IMR-90 (cell line): ENCODE measurements at regions not wholly inside any gene's neighbourhood (a gene's known extent, or its start where the extent isn't known, plus 50 kb on each side); places are given as distances from the start of the nearest gene placed in this dataset.
A peak's percentile ranks its signal among the peaks of the same experiment; 100 is the strongest.

Source experiments
- BHLHE40 ChIP-seq: fragments of 150-350 bp; IDR thresholded peaks from 2 replicates; pipeline ENCODE4 v1.6.1; 2016; ENCODE audit warnings: mild to moderate bottlenecking, low read depth, low read length
- CEBPB ChIP-seq: IDR thresholded peaks from 2 replicates; pipeline ENCODE4 v1.6.1; 2012; ENCODE audit warnings: low read depth, low read length, improper control_type of control experiment
- CHD1 ChIP-seq: IDR thresholded peaks from 2 replicates; pipeline ENCODE4 v1.6.1; 2012; ENCODE audit warnings: low read depth, low read length, improper control_type of control experiment
- MXI1 ChIP-seq: IDR thresholded peaks from 2 replicates; pipeline ENCODE4 v1.6.1; 2012; ENCODE audit warnings: low read depth, mild to moderate bottlenecking, low read length, moderate library complexity, borderline replicate concordance
- POLR2A ChIP-seq: IDR thresholded peaks from 2 replicates; pipeline ENCODE4 v1.6.1; 2012; ENCODE audit warnings: mild to moderate bottlenecking, low read depth, low read length
- RCOR1 ChIP-seq: IDR thresholded peaks from 2 replicates; pipeline ENCODE4 v1.6.1; 2012; ENCODE audit warnings: mild to moderate bottlenecking, low read length, improper control_type of control experiment; ENCODE audit not compliant: insufficient replicate concordance
- RFX5 ChIP-seq: IDR thresholded peaks from 2 replicates; pipeline ENCODE4 v1.8.0; 2012; ENCODE audit warnings: low read depth, mild to moderate bottlenecking, low read length, moderate library complexity
- SMC3 ChIP-seq: fragments of 150-350 bp; IDR thresholded peaks from 2 replicates; pipeline ENCODE4 v1.6.1; 2016; ENCODE audit warnings: low read depth, mild to moderate bottlenecking, antibody characterized with exemption, low read length, moderate library complexity
- TF ChIP-seq, protein P1 (sequence below): conservative IDR thresholded peaks from 2 replicates; pipeline ENCODE4 v1.5.1; 2012; ENCODE audit warnings: mild to moderate bottlenecking, low read depth, low read length, improper control_type of control experiment
- TF ChIP-seq, protein P2 (sequence below): fragments of 150-350 bp; IDR thresholded peaks from 2 replicates; pipeline ENCODE4 v1.6.1; 2016; ENCODE audit warnings: low read depth, mild to moderate bottlenecking, low read length, moderate library complexity, borderline replicate concordance

DNA sequence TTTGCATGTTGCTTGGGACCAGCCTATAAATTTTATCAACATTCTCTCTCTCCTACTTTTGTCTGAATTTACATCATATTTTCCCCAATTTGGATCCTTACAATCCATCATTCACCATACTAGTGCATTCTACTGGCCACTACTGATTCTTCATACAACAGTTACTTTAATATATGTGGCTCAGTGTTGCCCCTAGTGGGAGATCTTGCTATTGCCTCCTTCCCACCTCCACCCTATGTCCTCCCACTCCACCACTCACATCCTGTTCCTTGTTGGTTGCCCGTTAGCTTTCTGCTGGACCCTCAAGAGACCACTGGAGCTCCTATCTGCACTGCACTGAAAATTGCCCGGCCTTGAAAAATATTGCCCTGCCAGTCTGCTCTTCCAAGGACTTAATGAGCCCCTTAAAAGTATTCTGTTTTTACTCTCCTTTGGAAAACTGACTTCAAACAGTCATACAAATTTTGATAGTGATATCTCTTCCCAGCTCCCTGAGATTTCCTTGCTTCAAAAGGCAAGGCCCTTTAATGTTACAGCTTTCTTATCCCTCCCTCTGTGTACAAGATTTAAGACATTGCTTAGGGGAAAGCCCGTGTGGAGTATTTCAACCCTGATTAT lies 243.2 kb upstream of the TMEM229A start:
- no peak for TF ChIP-seq MXI1
- TF ChIP-seq, protein P1, sequence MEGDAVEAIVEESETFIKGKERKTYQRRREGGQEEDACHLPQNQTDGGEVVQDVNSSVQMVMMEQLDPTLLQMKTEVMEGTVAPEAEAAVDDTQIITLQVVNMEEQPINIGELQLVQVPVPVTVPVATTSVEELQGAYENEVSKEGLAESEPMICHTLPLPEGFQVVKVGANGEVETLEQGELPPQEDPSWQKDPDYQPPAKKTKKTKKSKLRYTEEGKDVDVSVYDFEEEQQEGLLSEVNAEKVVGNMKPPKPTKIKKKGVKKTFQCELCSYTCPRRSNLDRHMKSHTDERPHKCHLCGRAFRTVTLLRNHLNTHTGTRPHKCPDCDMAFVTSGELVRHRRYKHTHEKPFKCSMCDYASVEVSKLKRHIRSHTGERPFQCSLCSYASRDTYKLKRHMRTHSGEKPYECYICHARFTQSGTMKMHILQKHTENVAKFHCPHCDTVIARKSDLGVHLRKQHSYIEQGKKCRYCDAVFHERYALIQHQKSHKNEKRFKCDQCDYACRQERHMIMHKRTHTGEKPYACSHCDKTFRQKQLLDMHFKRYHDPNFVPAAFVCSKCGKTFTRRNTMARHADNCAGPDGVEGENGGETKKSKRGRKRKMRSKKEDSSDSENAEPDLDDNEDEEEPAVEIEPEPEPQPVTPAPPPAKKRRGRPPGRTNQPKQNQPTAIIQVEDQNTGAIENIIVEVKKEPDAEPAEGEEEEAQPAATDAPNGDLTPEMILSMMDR = peak; percentile 41
- no peak for TF ChIP-seq POLR2A
- TF ChIP-seq BHLHE40 = no peak
- no peak for TF ChIP-seq RFX5
- no peak for TF ChIP-seq CHD1
- TF ChIP-seq SMC3 = peak; percentile 25; the same call in 1 of the 2 replicates
- no peak for TF ChIP-seq CEBPB
- TF ChIP-seq, protein P2, sequence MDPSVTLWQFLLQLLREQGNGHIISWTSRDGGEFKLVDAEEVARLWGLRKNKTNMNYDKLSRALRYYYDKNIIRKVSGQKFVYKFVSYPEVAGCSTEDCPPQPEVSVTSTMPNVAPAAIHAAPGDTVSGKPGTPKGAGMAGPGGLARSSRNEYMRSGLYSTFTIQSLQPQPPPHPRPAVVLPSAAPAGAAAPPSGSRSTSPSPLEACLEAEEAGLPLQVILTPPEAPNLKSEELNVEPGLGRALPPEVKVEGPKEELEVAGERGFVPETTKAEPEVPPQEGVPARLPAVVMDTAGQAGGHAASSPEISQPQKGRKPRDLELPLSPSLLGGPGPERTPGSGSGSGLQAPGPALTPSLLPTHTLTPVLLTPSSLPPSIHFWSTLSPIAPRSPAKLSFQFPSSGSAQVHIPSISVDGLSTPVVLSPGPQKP = no peak
- TF ChIP-seq RCOR1 = no peak
